CD14-positive monocyte (primary cell): ENCODE measurements at regions not wholly inside any gene's neighbourhood (a gene's known extent, or its start where the extent isn't known, plus 50 kb on each side); places are given as distances from the start of the nearest gene placed in this dataset.

Experiments
- DNase-seq, 3 donors: peaks; one replicate each; pipeline ENCODE4 v3.0.0-alpha.2; 2011 to 2022
- H2AFZ ChIP-seq: 2 replicates; pipeline ENCODE4 v1.6.0; 2012; ENCODE audit warnings: mild to moderate bottlenecking, low read depth, low read length, inconsistent platforms; ENCODE audit not compliant: insufficient read depth, poor library complexity, severe bottlenecking
- H3K27ac ChIP-seq, 2 donors: 1 replicate in 1 of 2; 2 replicates in 1 of 2; pipeline ENCODE4 v1.5.1; 2012 to 2013; ENCODE audit warnings: low read length in 2 of 2, control low read depth in 1 of 2, inconsistent platforms in 1 of 2, low read depth in 1 of 2, mild to moderate bottlenecking in 1 of 2
- H3K27me3 ChIP-seq, 2 donors: one replicate each; pipeline versions ENCODE4 v1.6.0 to v1.6.1; 2011 to 2013; ENCODE audit warnings: low read length in 2 of 2; ENCODE audit not compliant: control insufficient read depth in 2 of 2, insufficient read depth in 2 of 2
- H3K36me3 ChIP-seq, 2 donors: replicated peaks in 1 of 2; 1 replicate in 1 of 2; 2 replicates in 1 of 2; pipeline versions ENCODE4 v1.5.1 to v1.6.1; 2012 to 2013; ENCODE audit warnings: low read length in 2 of 2, control low read depth in 1 of 2, inconsistent platforms in 1 of 2, mild to moderate bottlenecking in 1 of 2; ENCODE audit not compliant: insufficient read depth in 2 of 2, control insufficient read depth in 1 of 2
- H3K4me1 ChIP-seq, 2 donors: 1 replicate in 1 of 2; 2 replicates in 1 of 2; pipeline versions ENCODE4 v1.5.1 to v1.6.1; 2012 to 2013; ENCODE audit warnings: low read length in 2 of 2, control low read depth in 1 of 2, inconsistent platforms in 1 of 2, mild to moderate bottlenecking in 1 of 2, moderate library complexity in 1 of 2; ENCODE audit not compliant: insufficient read depth in 2 of 2, control insufficient read depth in 1 of 2
- H3K4me2 ChIP-seq: replicated peaks from 2 replicates; pipeline ENCODE3; 2012; ENCODE audit warnings: low read length, moderate library complexity, mild to moderate bottlenecking; ENCODE audit not compliant: poor library complexity, severe bottlenecking; ENCODE audit errors: extremely low read depth
- H3K4me3 ChIP-seq, 3 experiments: fragments of 200-600 bp in 1 of 3; sonication (generic) in 1 of 3; replicated peaks in 1 of 3; 1 replicate in 2 of 3; 2 replicates in 1 of 3; pipeline ENCODE4 v1.5.1; 2011 to 2013; ENCODE audit warnings: low read length in 3 of 3, mild to moderate bottlenecking in 3 of 3, control low read depth in 2 of 3, low read depth in 2 of 3, inconsistent platforms in 1 of 3, moderate library complexity in 1 of 3
- H3K79me2 ChIP-seq: 2 replicates; pipeline ENCODE4 v1.6.0; 2012; ENCODE audit warnings: mild to moderate bottlenecking, control low read depth, inconsistent platforms, low read length, moderate library complexity; ENCODE audit not compliant: insufficient read depth
- H3K9ac ChIP-seq: 2 replicates; pipeline ENCODE4 v1.6.0; 2017; ENCODE audit warnings: low read length, mild to moderate bottlenecking; ENCODE audit not compliant: insufficient read depth, poor library complexity, severe bottlenecking
- H3K9me3 ChIP-seq, 2 donors: replicated peaks in 1 of 2; 1 replicate in 1 of 2; 2 replicates in 1 of 2; pipeline versions ENCODE4 v1.5.1 to v1.6.1; 2012 to 2013; ENCODE audit warnings: low read length in 2 of 2, control low read depth in 1 of 2; ENCODE audit not compliant: control insufficient read depth in 1 of 2, insufficient read depth in 1 of 2
- H4K20me1 ChIP-seq: 2 replicates; pipeline ENCODE4 v1.6.0; 2012; ENCODE audit warnings: mild to moderate bottlenecking, low read length, control low read depth, moderate library complexity; ENCODE audit not compliant: insufficient read depth
- H3K27ac Mint-ChIP-seq, 7 donors: one replicate each; pipeline ENCODE4 v1.8.0; 2020; ENCODE audit warnings: mild to moderate bottlenecking in 7 of 7, mixed read lengths in 7 of 7, moderate library complexity in 6 of 7, inconsistent platforms in 2 of 7
- H3K27me3 Mint-ChIP-seq, 3 donors: one replicate each; pipeline ENCODE4 v1.8.0; 2021 to 2022; ENCODE audit warnings: low read depth in 3 of 3, mild to moderate bottlenecking in 3 of 3, mixed read lengths in 3 of 3, moderate library complexity in 3 of 3, inconsistent platforms in 1 of 3
- H3K36me3 Mint-ChIP-seq, 2 donors: one replicate each; pipeline ENCODE4 v1.8.0; 2020; ENCODE audit warnings: mixed read lengths in 2 of 2, inconsistent platforms in 1 of 2, mild to moderate bottlenecking in 1 of 2
- H3K4me1 Mint-ChIP-seq: one replicate; pipeline ENCODE4 v1.8.0; 2020; ENCODE audit warnings: mild to moderate bottlenecking, mixed read lengths
- H3K4me3 Mint-ChIP-seq, 2 donors: one replicate each; pipeline ENCODE4 v1.8.0; 2020; ENCODE audit warnings: mild to moderate bottlenecking in 2 of 2, mixed read lengths in 2 of 2, moderate library complexity in 1 of 2
- H3K9me3 Mint-ChIP-seq, 7 donors: one replicate each; pipeline ENCODE4 v1.8.0; 2020 to 2022; ENCODE audit warnings: mixed read lengths in 7 of 7, mild to moderate bottlenecking in 6 of 7, moderate library complexity in 6 of 7, inconsistent platforms in 2 of 7
- WGBS: methylation state at CpG from one replicate; pipeline ENCODE4 v1.1.5; 2013; ENCODE audit warnings: missing lambda C conversion rate; ENCODE audit not compliant: insufficient coverage; 5-methylcytosine and 5-hydroxymethylcytosine counted together
- intact Hi-C, 2 donors: fragments of 100-400 bp; cut with micrococcal nuclease; formaldehyde crosslinking; loops; one replicate each; pipeline versions ENCODE4 v1.15.0 to v1.15.1; 2023
- TF ChIP-seq, protein P1 (sequence below): fragments of 200-600 bp; IDR thresholded peaks from one replicate; pipeline ENCODE4 v1.8.0; 2022; ENCODE audit warnings: antibody characterized with exemption, mild to moderate bottlenecking

GRCh38 chr5:39648848-39649227 lies 224.1 kb upstream of the DAB2 start:
- no peaks in the 10 kb centered on the region for H3K4me1 ChIP-seq
- Mint-ChIP-seq H3K4me3 (no peak overlapping the region), H3K4me1 (peaks cover 3% of the 10 kb centered on the region), H3K27me3 (peaks cover 0 to 4% (median 2%) of the 10 kb centered on the region in 3 donors), H3K27ac (no peak overlapping the region), H3K36me3 (no peaks in the 10 kb centered on the region), H3K9me3 (peaks cover 4 to 24% (median 9%) of the 10 kb centered on the region in 7 donors)
- intact Hi-C loops: no loop called here
- H3K27ac ChIP-seq: no peak overlapping the region
- 43% methylated on average over 2 of the region's 7 CpGs for WGBS
- no peaks in the 10 kb centered on the region for H3K36me3 ChIP-seq
- H4K20me1 ChIP-seq: no peaks in the 10 kb centered on the region
- H3K9ac ChIP-seq: no peak overlapping the region
- H3K79me2 ChIP-seq: no peaks in the 10 kb centered on the region
- no peak overlapping the region for H3K4me2 ChIP-seq
- peaks cover 0 to 5% of the 10 kb centered on the region in 2 donors for H3K9me3 ChIP-seq
- no peak overlapping the region for H3K4me3 ChIP-seq
- H2AFZ ChIP-seq: no peak overlapping the region
- TF ChIP-seq, protein P1, sequence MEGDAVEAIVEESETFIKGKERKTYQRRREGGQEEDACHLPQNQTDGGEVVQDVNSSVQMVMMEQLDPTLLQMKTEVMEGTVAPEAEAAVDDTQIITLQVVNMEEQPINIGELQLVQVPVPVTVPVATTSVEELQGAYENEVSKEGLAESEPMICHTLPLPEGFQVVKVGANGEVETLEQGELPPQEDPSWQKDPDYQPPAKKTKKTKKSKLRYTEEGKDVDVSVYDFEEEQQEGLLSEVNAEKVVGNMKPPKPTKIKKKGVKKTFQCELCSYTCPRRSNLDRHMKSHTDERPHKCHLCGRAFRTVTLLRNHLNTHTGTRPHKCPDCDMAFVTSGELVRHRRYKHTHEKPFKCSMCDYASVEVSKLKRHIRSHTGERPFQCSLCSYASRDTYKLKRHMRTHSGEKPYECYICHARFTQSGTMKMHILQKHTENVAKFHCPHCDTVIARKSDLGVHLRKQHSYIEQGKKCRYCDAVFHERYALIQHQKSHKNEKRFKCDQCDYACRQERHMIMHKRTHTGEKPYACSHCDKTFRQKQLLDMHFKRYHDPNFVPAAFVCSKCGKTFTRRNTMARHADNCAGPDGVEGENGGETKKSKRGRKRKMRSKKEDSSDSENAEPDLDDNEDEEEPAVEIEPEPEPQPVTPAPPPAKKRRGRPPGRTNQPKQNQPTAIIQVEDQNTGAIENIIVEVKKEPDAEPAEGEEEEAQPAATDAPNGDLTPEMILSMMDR: no peak
- no peaks in the 10 kb centered on the region for H3K27me3 ChIP-seq
- DNase-seq: no peak

GRCh38 chr5:39648085-39648847 lies 223.5 kb upstream of the DAB2 start:
- intact Hi-C loops: no loop called here
- Mint-ChIP-seq H3K4me3 (no peak overlapping the region), H3K36me3 (no peaks in the 10 kb centered on the region), H3K9me3 (peaks cover 4 to 24% (median 9%) of the 10 kb centered on the region in 7 donors), H3K27me3 (peaks cover 0 to 4% (median 2%) of the 10 kb centered on the region in 3 donors), H3K27ac (no peak overlapping the region), H3K4me1 (peaks cover 3% of the 10 kb centered on the region)
- no peaks in the 10 kb centered on the region for H3K79me2 ChIP-seq
- H2AFZ ChIP-seq: no peak overlapping the region
- H3K9me3 ChIP-seq: peaks cover 0 to 5% of the 10 kb centered on the region in 2 donors
- DNase-seq: no peak
- no peak overlapping the region for H3K4me3 ChIP-seq
- no peak overlapping the region for H3K4me2 ChIP-seq
- H3K4me1 ChIP-seq: no peaks in the 10 kb centered on the region
- no peaks in the 10 kb centered on the region for H3K36me3 ChIP-seq
- no peak overlapping the region for H3K9ac ChIP-seq
- no peaks in the 10 kb centered on the region for H3K27me3 ChIP-seq
- TF ChIP-seq, protein P1: no peak
- H4K20me1 ChIP-seq: no peaks in the 10 kb centered on the region
- WGBS: no CpG with 5 or more reads among the region's 3 CpGs
- H3K27ac ChIP-seq: no peak overlapping the region
